Glutamatergic neuron (in vitro differentiated cells): ENCODE measurements at regions not wholly inside any gene's neighbourhood (a gene's known extent, or its start where the extent isn't known, plus 50 kb on each side); places are given as distances from the start of the nearest gene placed in this dataset.

Source experiments
- DNase-seq: peaks from one replicate; pipeline ENCODE4 v3.0.0; 2022
- H3K27ac Mint-ChIP-seq: one replicate; pipeline ENCODE4 v1.8.0; 2020; ENCODE audit warnings: mild to moderate bottlenecking, mixed read lengths, inconsistent platforms; ENCODE audit not compliant: unreplicated experiment
- H3K27me3 Mint-ChIP-seq: one replicate; pipeline ENCODE4 v1.8.0; 2020; ENCODE audit warnings: mild to moderate bottlenecking, moderate library complexity, mixed read lengths, inconsistent platforms; ENCODE audit not compliant: unreplicated experiment
- H3K36me3 Mint-ChIP-seq: one replicate; pipeline ENCODE4 v1.8.0; 2020; ENCODE audit warnings: mild to moderate bottlenecking, mixed read lengths, inconsistent platforms; ENCODE audit not compliant: unreplicated experiment
- H3K4me1 Mint-ChIP-seq: one replicate; pipeline ENCODE4 v1.8.0; 2020; ENCODE audit warnings: mild to moderate bottlenecking, low read depth, mixed read lengths, inconsistent platforms; ENCODE audit not compliant: unreplicated experiment
- H3K4me3 Mint-ChIP-seq: one replicate; pipeline ENCODE4 v1.8.0; 2020; ENCODE audit warnings: mild to moderate bottlenecking, mixed read lengths, inconsistent platforms; ENCODE audit not compliant: unreplicated experiment
- H3K9me3 Mint-ChIP-seq: one replicate; pipeline ENCODE4 v1.8.0; 2020; ENCODE audit warnings: mild to moderate bottlenecking, moderate library complexity, mixed read lengths, inconsistent platforms; ENCODE audit not compliant: unreplicated experiment
- TF ChIP-seq, protein P1 (sequence below): fragments of 200-600 bp; sonication (generic); IDR thresholded peaks from one replicate; pipeline ENCODE4 v1.5.0; 2021; ENCODE audit not compliant: partially characterized antibody, unreplicated experiment

DNA sequence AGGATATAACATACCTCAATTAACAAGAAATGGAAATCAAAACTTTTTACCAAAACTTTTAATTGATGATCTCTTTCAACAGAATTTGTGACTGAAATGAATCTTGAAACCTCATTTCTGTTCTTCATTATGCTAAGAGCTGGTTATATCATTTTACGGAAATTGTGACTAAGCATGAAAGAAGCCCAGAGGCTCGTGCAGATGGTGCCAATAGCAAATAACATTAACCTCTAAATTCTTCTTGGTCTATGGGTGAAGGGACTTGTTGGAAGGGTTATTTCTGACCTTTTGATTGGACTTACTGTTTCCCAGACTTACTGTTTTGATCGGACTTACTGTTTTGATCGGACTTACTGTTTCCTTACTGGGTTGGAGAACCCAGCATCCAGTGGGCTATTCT, 435.6 kb downstream of the TDRD15 start:
- Mint-ChIP-seq H3K4me3 (no peak overlapping the region), H3K9me3 (no peaks in the 10 kb centered on the region), H3K4me1 (no peaks in the 10 kb centered on the region), H3K27me3 (no peaks in the 10 kb centered on the region), H3K36me3 (no peaks in the 10 kb centered on the region), H3K27ac (no peak overlapping the region)
- DNase-seq: no peak
- TF ChIP-seq, protein P1, sequence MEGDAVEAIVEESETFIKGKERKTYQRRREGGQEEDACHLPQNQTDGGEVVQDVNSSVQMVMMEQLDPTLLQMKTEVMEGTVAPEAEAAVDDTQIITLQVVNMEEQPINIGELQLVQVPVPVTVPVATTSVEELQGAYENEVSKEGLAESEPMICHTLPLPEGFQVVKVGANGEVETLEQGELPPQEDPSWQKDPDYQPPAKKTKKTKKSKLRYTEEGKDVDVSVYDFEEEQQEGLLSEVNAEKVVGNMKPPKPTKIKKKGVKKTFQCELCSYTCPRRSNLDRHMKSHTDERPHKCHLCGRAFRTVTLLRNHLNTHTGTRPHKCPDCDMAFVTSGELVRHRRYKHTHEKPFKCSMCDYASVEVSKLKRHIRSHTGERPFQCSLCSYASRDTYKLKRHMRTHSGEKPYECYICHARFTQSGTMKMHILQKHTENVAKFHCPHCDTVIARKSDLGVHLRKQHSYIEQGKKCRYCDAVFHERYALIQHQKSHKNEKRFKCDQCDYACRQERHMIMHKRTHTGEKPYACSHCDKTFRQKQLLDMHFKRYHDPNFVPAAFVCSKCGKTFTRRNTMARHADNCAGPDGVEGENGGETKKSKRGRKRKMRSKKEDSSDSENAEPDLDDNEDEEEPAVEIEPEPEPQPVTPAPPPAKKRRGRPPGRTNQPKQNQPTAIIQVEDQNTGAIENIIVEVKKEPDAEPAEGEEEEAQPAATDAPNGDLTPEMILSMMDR: no peak

DNA sequence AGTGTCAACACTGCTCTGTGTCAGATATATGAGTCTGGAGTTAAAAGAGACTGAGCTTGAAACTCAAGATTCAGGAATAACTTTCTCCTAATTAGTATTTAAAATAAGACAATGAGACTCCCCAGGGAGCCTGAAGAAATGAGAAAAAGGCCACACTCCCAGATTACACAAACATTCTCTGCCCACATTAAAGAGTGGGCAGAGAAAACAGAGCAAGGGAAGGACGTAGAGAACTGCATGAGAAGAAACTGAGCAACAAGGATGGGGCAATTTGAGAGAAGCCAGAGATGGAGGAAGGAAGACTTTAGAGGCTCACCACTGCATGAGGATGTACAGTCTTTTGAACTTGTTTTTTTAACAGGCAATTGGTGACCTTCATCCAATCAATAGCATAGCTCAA, 438.2 kb downstream of the TDRD15 start:
- no peaks in the 10 kb centered on the region for H3K27me3 Mint-ChIP-seq
- TF ChIP-seq, protein P1: no peak
- no peak overlapping the region for H3K27ac Mint-ChIP-seq

DNA sequence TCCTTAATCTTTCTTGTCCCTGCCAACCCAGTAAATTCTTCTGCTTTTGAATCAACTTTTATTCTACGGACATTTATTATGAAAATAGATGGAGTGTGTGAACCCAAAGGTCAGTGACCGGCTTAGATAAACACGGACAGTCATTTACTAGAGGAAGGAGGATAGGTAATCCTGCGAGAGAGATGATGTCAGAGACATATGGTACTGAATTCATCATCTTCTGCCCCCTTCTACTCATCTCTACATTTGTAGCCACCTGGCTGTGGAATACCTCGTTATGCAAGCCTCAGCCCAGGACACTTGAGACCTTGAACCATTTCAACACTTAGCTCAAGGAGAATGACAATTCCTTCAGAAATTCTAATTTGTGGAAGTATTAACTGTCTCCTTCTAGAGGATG, 443.6 kb downstream of the TDRD15 start:
- Mint-ChIP-seq H3K27me3 (no peaks in the 10 kb centered on the region), H3K36me3 (no peaks in the 10 kb centered on the region), H3K4me3 (no peak overlapping the region), H3K27ac (no peak overlapping the region), H3K4me1 (peaks cover 4% of the 10 kb centered on the region), H3K9me3 (no peaks in the 10 kb centered on the region)
- no peak for DNase-seq
- TF ChIP-seq, protein P1: no peak

More for the DNA sequence above, 438.2 kb downstream of the TDRD15 start:
- no peak for DNase-seq
- Mint-ChIP-seq H3K4me3 (no peak overlapping the region), H3K4me1 (no peaks in the 10 kb centered on the region), H3K36me3 (no peaks in the 10 kb centered on the region), H3K9me3 (no peaks in the 10 kb centered on the region)

DNA sequence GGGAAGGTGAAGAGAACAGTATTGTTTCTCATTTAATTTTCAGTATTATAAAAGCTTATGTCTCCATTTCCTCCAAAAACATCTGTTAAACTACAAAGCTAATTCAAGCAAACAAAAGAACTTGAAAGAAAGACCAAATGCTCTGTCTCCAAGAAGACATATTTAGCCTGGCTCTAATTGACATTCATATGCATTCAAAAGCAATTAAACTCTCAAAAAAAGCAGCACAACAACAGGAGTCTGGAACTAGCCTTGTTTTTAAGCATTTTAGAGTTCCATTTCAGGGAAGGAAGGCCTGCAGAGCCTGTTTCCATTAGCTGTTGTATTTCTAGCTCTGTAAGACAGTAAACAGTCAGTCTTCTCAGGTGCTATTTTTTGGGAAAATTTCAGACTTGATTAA, 447.9 kb downstream of the TDRD15 start:
- DNase-seq: no peak
- H3K27me3 Mint-ChIP-seq: no peaks in the 10 kb centered on the region
- peaks cover 4% of the 10 kb centered on the region for H3K4me1 Mint-ChIP-seq
- H3K27ac Mint-ChIP-seq: no peak overlapping the region
- H3K9me3 Mint-ChIP-seq: no peaks in the 10 kb centered on the region
- TF ChIP-seq, protein P1: no peak
- no peak overlapping the region for H3K4me3 Mint-ChIP-seq
- H3K36me3 Mint-ChIP-seq: no peaks in the 10 kb centered on the region

DNA sequence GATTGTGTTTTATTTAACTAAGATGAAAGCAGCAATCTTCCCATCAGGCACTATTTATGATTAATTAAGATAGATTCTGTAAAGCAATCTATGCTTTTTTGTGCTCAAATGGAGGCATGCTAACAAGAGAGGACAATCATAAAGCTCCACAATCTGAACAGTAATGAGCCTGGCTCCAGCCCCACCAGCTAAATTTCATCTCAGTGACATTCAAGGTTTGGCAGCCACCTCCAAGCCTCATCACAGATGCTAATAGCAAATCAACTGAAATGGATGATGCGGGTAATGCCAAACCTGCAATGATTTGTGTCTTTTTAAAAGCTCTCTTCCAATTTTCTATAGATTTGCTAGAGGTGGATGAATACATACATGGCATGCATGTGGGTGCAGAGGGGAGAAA, 456.6 kb downstream of the TDRD15 start:
- TF ChIP-seq, protein P1: no peak
- Mint-ChIP-seq H3K4me3 (no peak overlapping the region), H3K27me3 (no peaks in the 10 kb centered on the region), H3K27ac (no peak overlapping the region), H3K9me3 (no peaks in the 10 kb centered on the region), H3K36me3 (no peaks in the 10 kb centered on the region), H3K4me1 (peaks cover 2% of the 10 kb centered on the region)
- no peak for DNase-seq
